Osteocyte (in vitro differentiated cells): ENCODE measurements at regions not wholly inside any gene's neighbourhood (a gene's known extent, or its start where the extent isn't known, plus 50 kb on each side); places are given as distances from the start of the nearest gene placed in this dataset.

Experiments used
- DNase-seq: peaks from one replicate; pipeline ENCODE4 v3.0.0; 2021; ENCODE audit warnings: mixed read lengths; ENCODE audit not compliant: unreplicated experiment; ENCODE audit errors: extremely low spot score
- H3K27ac Mint-ChIP-seq: one replicate; pipeline ENCODE4 v1.8.0; 2021; ENCODE audit warnings: mild to moderate bottlenecking, mixed read lengths; ENCODE audit not compliant: unreplicated experiment
- H3K27me3 Mint-ChIP-seq: one replicate; pipeline ENCODE4 v1.8.0; 2021; ENCODE audit warnings: mixed read lengths; ENCODE audit not compliant: unreplicated experiment
- H3K36me3 Mint-ChIP-seq: one replicate; pipeline ENCODE4 v1.8.0; 2021; ENCODE audit warnings: mixed read lengths; ENCODE audit not compliant: unreplicated experiment
- H3K4me1 Mint-ChIP-seq: one replicate; pipeline ENCODE4 v1.8.0; 2021; ENCODE audit warnings: mixed read lengths; ENCODE audit not compliant: unreplicated experiment
- H3K4me3 Mint-ChIP-seq: one replicate; pipeline ENCODE4 v1.8.0; 2021; ENCODE audit warnings: mild to moderate bottlenecking, moderate library complexity, mixed read lengths; ENCODE audit not compliant: unreplicated experiment
- H3K9me3 Mint-ChIP-seq: one replicate; pipeline ENCODE4 v1.8.0; 2021; ENCODE audit warnings: mixed read lengths; ENCODE audit not compliant: unreplicated experiment
- TF ChIP-seq, protein P1 (sequence below): fragments of 200-600 bp; sonication (generic); IDR thresholded peaks from 2 replicates; pipeline ENCODE4 v1.5.0; 2021; ENCODE audit warnings: antibody characterized with exemption, mild to moderate bottlenecking, moderate library complexity

DNA sequence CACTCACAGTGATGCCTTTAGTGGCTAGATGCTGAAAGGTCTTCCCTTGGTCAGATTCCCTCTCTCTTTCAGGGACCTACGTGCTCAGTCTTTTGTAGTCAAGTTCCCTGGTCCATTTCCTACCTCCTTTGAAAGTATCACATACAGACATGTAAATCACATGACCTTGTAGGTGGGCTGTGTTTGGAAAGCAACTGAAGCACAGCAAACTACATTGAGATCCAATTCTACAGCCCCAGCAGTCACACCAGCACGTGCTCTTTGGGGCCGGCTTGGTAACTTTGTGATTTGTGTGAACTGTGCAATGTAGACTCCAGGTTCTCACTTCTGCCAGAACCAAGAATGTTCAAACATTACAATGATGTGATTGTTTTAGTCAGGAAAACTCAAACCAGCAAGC, 89.7 kb upstream of the PLPP4 start:
- H3K27me3 Mint-ChIP-seq, result peaks cover 11% of the 10 kb centered on the region
- no peaks in the 10 kb centered on the region for H3K4me1 Mint-ChIP-seq
- TF ChIP-seq, protein P1, sequence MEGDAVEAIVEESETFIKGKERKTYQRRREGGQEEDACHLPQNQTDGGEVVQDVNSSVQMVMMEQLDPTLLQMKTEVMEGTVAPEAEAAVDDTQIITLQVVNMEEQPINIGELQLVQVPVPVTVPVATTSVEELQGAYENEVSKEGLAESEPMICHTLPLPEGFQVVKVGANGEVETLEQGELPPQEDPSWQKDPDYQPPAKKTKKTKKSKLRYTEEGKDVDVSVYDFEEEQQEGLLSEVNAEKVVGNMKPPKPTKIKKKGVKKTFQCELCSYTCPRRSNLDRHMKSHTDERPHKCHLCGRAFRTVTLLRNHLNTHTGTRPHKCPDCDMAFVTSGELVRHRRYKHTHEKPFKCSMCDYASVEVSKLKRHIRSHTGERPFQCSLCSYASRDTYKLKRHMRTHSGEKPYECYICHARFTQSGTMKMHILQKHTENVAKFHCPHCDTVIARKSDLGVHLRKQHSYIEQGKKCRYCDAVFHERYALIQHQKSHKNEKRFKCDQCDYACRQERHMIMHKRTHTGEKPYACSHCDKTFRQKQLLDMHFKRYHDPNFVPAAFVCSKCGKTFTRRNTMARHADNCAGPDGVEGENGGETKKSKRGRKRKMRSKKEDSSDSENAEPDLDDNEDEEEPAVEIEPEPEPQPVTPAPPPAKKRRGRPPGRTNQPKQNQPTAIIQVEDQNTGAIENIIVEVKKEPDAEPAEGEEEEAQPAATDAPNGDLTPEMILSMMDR, result no peak
- H3K27ac Mint-ChIP-seq, result no peak overlapping the region
- H3K9me3 Mint-ChIP-seq, result no peaks in the 10 kb centered on the region
- H3K4me3 Mint-ChIP-seq, result no peak overlapping the region
- no peak for DNase-seq
- H3K36me3 Mint-ChIP-seq, result no peaks in the 10 kb centered on the region

DNA sequence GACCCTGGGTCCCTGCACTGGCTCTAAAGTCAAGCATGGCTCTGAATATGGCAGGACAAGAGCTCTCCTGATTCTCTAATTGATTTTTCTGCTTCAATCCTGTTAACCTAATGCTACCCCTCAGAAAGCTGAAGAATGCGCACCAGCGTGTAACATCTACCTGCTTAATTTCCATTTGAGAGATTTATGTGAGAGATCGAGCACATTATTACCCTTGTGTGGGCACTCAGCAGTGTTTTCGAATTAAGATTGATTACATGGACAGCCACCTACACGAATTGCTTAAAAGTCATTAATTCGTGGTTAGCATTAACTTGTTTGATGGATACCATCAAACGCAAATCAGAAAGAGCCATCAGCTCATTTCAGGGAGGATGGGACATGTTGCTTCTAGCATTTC, 88.7 kb upstream of the PLPP4 start:
- DNase-seq, result no peak
- no peaks in the 10 kb centered on the region for H3K4me1 Mint-ChIP-seq
- H3K27me3 Mint-ChIP-seq, result peaks cover 9% of the 10 kb centered on the region
- H3K36me3 Mint-ChIP-seq, result no peaks in the 10 kb centered on the region
- H3K27ac Mint-ChIP-seq, result no peak overlapping the region
- no peak overlapping the region for H3K4me3 Mint-ChIP-seq
- H3K9me3 Mint-ChIP-seq, result no peaks in the 10 kb centered on the region
- TF ChIP-seq, protein P1, result no peak

DNA sequence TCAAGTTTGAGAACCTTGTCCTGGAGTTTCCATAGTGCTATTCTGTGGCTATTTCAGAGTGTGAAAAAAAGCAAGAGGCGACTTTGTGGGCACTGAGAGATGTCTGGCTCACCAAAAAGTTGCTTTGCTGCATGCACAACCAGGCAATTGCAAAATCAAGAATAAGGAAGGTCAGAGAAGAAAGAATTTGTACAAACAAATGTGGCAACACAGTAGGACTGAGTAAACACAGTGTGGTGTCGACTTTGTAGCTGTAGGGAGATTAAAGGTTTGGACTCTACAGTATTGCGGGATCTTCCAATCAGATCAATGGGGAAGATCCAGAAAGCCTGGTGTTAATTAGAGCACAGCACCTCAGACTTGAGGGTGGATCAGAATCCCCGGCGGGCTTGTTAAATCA, 88.1 kb upstream of the PLPP4 start:
- H3K27me3 Mint-ChIP-seq, result peaks cover 9% of the 10 kb centered on the region
- DNase-seq, result no peak
- TF ChIP-seq, protein P1, result no peak

DNA sequence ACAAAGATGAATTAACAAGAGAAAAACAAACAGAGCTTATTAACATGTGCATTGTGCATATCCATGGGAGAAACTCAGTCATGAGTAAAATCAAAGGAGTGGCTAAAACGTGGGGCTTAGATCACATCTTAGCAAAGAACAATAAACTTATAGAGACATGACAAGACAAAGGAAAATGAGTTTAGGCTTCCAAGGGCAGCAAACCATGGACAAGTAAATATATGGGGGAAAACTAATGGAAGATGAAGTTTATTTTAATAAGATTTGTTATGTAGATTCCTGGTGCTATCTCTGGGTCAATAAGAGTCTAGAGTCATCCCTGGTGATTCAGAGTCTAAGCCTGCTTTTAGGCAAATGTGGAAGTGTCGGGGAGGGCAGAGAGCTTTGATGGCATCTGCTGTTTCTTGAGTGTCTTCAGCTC, 87.2 kb upstream of the PLPP4 start:
- TF ChIP-seq, protein P1, result no peak
- no peak overlapping the region for H3K4me3 Mint-ChIP-seq
- no peak overlapping the region for H3K27ac Mint-ChIP-seq
- DNase-seq, result no peak
- no peaks in the 10 kb centered on the region for H3K4me1 Mint-ChIP-seq
- H3K27me3 Mint-ChIP-seq, result peaks cover 9% of the 10 kb centered on the region
- H3K9me3 Mint-ChIP-seq, result no peaks in the 10 kb centered on the region
- H3K36me3 Mint-ChIP-seq, result no peaks in the 10 kb centered on the region

More for the DNA sequence above, 88.1 kb upstream of the PLPP4 start:
- Mint-ChIP-seq H3K4me1 (no peaks in the 10 kb centered on the region), H3K9me3 (no peaks in the 10 kb centered on the region), H3K36me3 (no peaks in the 10 kb centered on the region), H3K27ac (no peak overlapping the region), H3K4me3 (no peak overlapping the region)

DNA sequence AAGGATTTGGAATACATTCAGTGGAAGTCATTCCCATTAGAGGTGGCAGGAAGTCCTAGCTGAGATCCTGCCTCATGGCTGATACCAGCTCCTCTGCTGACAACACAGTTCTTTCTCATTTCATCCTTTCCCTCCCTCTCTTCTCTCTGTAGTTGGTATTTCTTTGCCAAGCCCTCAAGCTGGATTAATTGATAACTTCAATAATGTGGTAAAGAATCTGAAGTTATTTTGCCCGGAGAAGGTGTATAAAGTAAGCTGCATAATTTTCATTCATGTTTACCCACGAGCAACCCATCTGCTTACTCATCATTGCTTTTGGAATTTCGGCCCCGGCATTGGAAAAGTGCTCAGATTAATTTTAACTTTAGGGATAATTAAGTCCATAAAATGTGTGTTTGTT, 85.2 kb upstream of the PLPP4 start:
- Mint-ChIP-seq H3K27me3 (peaks cover 9% of the 10 kb centered on the region), H3K4me1 (no peaks in the 10 kb centered on the region), H3K27ac (no peak overlapping the region), H3K36me3 (no peaks in the 10 kb centered on the region), H3K9me3 (no peaks in the 10 kb centered on the region), H3K4me3 (no peak overlapping the region)
- no peak for DNase-seq
- TF ChIP-seq, protein P1, result no peak
